Aorta (tissue), 5 donors: ENCODE measurements at regions not wholly inside any gene's neighbourhood (a gene's known extent, or its start where the extent isn't known, plus 50 kb on each side); places are given as distances from the start of the nearest gene placed in this dataset.

ENCODE experiments used
- ATAC-seq: fragments of 200-7000 bp; cut with Tn5 transposase; one replicate; pipeline ENCODE4 v1.9.1; 2022; ENCODE audit warnings: moderate library complexity; ENCODE audit not compliant: low FRiP score
- DNase-seq, 2 donors: peaks; one replicate each; pipeline ENCODE4 v3.0.0-alpha.2; 2020
- H3K27ac ChIP-seq, 2 donors: one replicate each; pipeline ENCODE4 v1.5.1; 2013; ENCODE audit warnings: low read length in 2 of 2, mild to moderate bottlenecking in 2 of 2, moderate library complexity in 2 of 2, control low read depth in 1 of 2, inconsistent platforms in 1 of 2, low read depth in 1 of 2
- H3K27me3 ChIP-seq, 2 donors: one replicate each; pipeline ENCODE4 v1.6.1; 2013; ENCODE audit warnings: control low read depth in 1 of 2, low read length in 1 of 2, mild to moderate bottlenecking in 1 of 2, moderate library complexity in 1 of 2; ENCODE audit not compliant: insufficient read depth in 2 of 2, control insufficient read depth in 1 of 2
- H3K36me3 ChIP-seq, 2 donors: one replicate each; pipeline ENCODE4 v1.6.1; 2013; ENCODE audit warnings: control low read depth in 1 of 2, low read length in 1 of 2, mild to moderate bottlenecking in 1 of 2; ENCODE audit not compliant: insufficient read depth in 2 of 2, control insufficient read depth in 1 of 2
- H3K4me1 ChIP-seq, 2 donors: one replicate each; pipeline ENCODE4 v1.6.1; 2013; ENCODE audit warnings: low read length in 2 of 2, control low read depth in 1 of 2, mild to moderate bottlenecking in 1 of 2, moderate library complexity in 1 of 2; ENCODE audit not compliant: insufficient read depth in 2 of 2, control insufficient read depth in 1 of 2
- H3K4me3 ChIP-seq, 2 donors: one replicate each; pipeline ENCODE4 v1.5.1; 2013; ENCODE audit warnings: low read length in 2 of 2, control low read depth in 1 of 2, mild to moderate bottlenecking in 1 of 2
- H3K9me3 ChIP-seq: one replicate; pipeline ENCODE4 v1.6.1; 2013; ENCODE audit warnings: mild to moderate bottlenecking, low read length; ENCODE audit not compliant: control insufficient read depth
- WGBS, 2 donors: extraction: QIAGEN DNeasy Blood & Tissue Kit; methylation state at CpG; one replicate each; pipeline ENCODE4 v1.1.7; 2013; 5-methylcytosine and 5-hydroxymethylcytosine counted together
- intact Hi-C, 2 donors: fragments of 100-400 bp; cut with DNase I; formaldehyde crosslinking; loops; one replicate each; pipeline versions ENCODE4 v1.14.2 to v1.15.0; 2022
- donor health status: healthy with polysubstance abuse.
- donor health status: Bipolar disorder and iron deficiency.
- donor health status: DM: no; HTN: no; CAD: no.
- donor health status: DM: no; HTN: no; CAD: no.
- donor health status: DM: yes; HTN: yes; CAD: no.

GRCh38 chr4:35548921-35549320 is 695.4 kb downstream of the ARAP2 start:
- Histone ChIP-seq H3K27ac (no peak overlapping the region), H3K36me3 (no peaks in the 10 kb centered on the region), H3K9me3 (no peaks in the 10 kb centered on the region), H3K4me1 (no peaks in the 10 kb centered on the region), H3K4me3 (no peak overlapping the region), H3K27me3 (no peaks in the 10 kb centered on the region)
- WGBS, 2 donors: 92 to 93% methylated on average over 3 of the region's 3 CpGs
- ATAC-seq (no peak), DNase-seq (no peak)
- intact Hi-C loops: no loop called here

- no peaks in the 10 kb centered on the region for H3K4me1 ChIP-seq
- ATAC-seq (no peak), DNase-seq (no peak)
- H3K4me3 ChIP-seq: no peak overlapping the region
- no peaks in the 10 kb centered on the region for H3K9me3 ChIP-seq
- 74 to 91% methylated on average over 1 of the region's 1 CpG for WGBS, 2 donors
- H3K27me3 ChIP-seq: no peaks in the 10 kb centered on the region
- no peaks in the 10 kb centered on the region for H3K36me3 ChIP-seq
- H3K27ac ChIP-seq: no peak overlapping the region
- intact Hi-C loops: no loop called here
Measured at GRCh38 chr4:35556387-35556786, 687.9 kb downstream of the ARAP2 start.

- intact Hi-C loops: no loop called here
- H3K4me3 ChIP-seq: no peak overlapping the region
- no peaks in the 10 kb centered on the region for H3K4me1 ChIP-seq
- 96% methylated on average over 19 of the region's 19 CpGs for WGBS, 2 donors
- DNase-seq (peak in 1 of 2 donors; percentile 54), ATAC-seq (no peak)
- no peaks in the 10 kb centered on the region for H3K9me3 ChIP-seq
- no peak overlapping the region for H3K27ac ChIP-seq
- H3K27me3 ChIP-seq: no peaks in the 10 kb centered on the region
- H3K36me3 ChIP-seq: no peaks in the 10 kb centered on the region
Measured at GRCh38 chr4:35559559-35560365, 684.6 kb downstream of the ARAP2 start.

- no peaks in the 10 kb centered on the region for H3K9me3 ChIP-seq
- ATAC-seq (no peak), DNase-seq (no peak)
- H3K4me1 ChIP-seq: no peaks in the 10 kb centered on the region
- intact Hi-C loops: no loop called here
- 6% methylated on average over 2 of the region's 2 CpGs for WGBS, 2 donors
- no peaks in the 10 kb centered on the region for H3K36me3 ChIP-seq
- H3K27ac ChIP-seq: no peak overlapping the region
- H3K4me3 ChIP-seq: no peak overlapping the region
- no peaks in the 10 kb centered on the region for H3K27me3 ChIP-seq
Measured at GRCh38 chr4:35562861-35563260, 681.5 kb downstream of the ARAP2 start.

- ATAC-seq (no peak), DNase-seq (no peak)
- WGBS, 2 donors: 86% methylated on average over 3 of the region's 3 CpGs
- H3K27ac ChIP-seq: no peak overlapping the region
- intact Hi-C loops: no loop called here
- H3K4me3 ChIP-seq: no peak overlapping the region
- no peaks in the 10 kb centered on the region for H3K27me3 ChIP-seq
- H3K36me3 ChIP-seq: no peaks in the 10 kb centered on the region
- no peaks in the 10 kb centered on the region for H3K4me1 ChIP-seq
- no peaks in the 10 kb centered on the region for H3K9me3 ChIP-seq
Measured at GRCh38 chr4:35565640-35566039, 678.7 kb downstream of the ARAP2 start.

GRCh38 chr4:35591035-35591434 is 653.3 kb downstream of the ARAP2 start:
- Histone ChIP-seq H3K27me3 (no peaks in the 10 kb centered on the region), H3K4me1 (no peaks in the 10 kb centered on the region), H3K27ac (no peak overlapping the region), H3K36me3 (no peaks in the 10 kb centered on the region), H3K4me3 (no peak overlapping the region), H3K9me3 (no peaks in the 10 kb centered on the region)
- intact Hi-C loops: no loop called here
- DNase-seq: no peak
- ATAC-seq: no peak

- Histone ChIP-seq H3K4me1 (no peaks in the 10 kb centered on the region), H3K27ac (no peak overlapping the region), H3K36me3 (no peaks in the 10 kb centered on the region), H3K4me3 (no peak overlapping the region), H3K27me3 (no peaks in the 10 kb centered on the region), H3K9me3 (no peaks in the 10 kb centered on the region)
- WGBS, 2 donors: 90% methylated on average over 3 of the region's 3 CpGs
- intact Hi-C loops: no loop called here
- DNase-seq (no peak), ATAC-seq (no peak)
Measured at GRCh38 chr4:35604252-35604651, 640.1 kb downstream of the ARAP2 start.

- no peak for ATAC-seq
- intact Hi-C loops: no loop called here
- no peaks in the 10 kb centered on the region for H3K27me3 ChIP-seq
- no peaks in the 10 kb centered on the region for H3K9me3 ChIP-seq
- WGBS, 2 donors: 76% methylated on average over 1 of the region's 1 CpG
- DNase-seq: no peak
- H3K4me3 ChIP-seq: no peak overlapping the region
- H3K27ac ChIP-seq: no peak overlapping the region
- H3K4me1 ChIP-seq: no peaks in the 10 kb centered on the region
- H3K36me3 ChIP-seq: no peaks in the 10 kb centered on the region
Measured at GRCh38 chr4:35604724-35605123, 639.6 kb downstream of the ARAP2 start.

GRCh38 chr4:35608205-35608604 is 636.1 kb downstream of the ARAP2 start:
- intact Hi-C loops: no loop called here
- Histone ChIP-seq H3K4me1 (no peaks in the 10 kb centered on the region), H3K9me3 (no peaks in the 10 kb centered on the region), H3K4me3 (no peak overlapping the region), H3K27ac (no peak overlapping the region), H3K36me3 (no peaks in the 10 kb centered on the region), H3K27me3 (no peaks in the 10 kb centered on the region)
- no peak for ATAC-seq
- DNase-seq: no peak
